Large intestine (tissue), 3 donors: ENCODE measurements at regions not wholly inside any gene's neighbourhood (a gene's known extent, or its start where the extent isn't known, plus 50 kb on each side); places are given as distances from the start of the nearest gene placed in this dataset.

ENCODE experiments used
- DNase-seq, 2 donors: peaks; one replicate each; pipeline versions ENCODE4 v3.0.0 to v3.0.0-alpha.2; 2013
- H3K27ac ChIP-seq: one replicate; pipeline ENCODE4 v1.5.1; 2013; ENCODE audit warnings: low read length
- H3K27me3 ChIP-seq: 2 replicates; pipeline ENCODE4 v1.6.1; 2013; ENCODE audit warnings: low read length; ENCODE audit not compliant: control insufficient read depth, insufficient read depth
- H3K36me3 ChIP-seq: 2 replicates; pipeline ENCODE4 v1.6.1; 2013; ENCODE audit warnings: low read length; ENCODE audit not compliant: control insufficient read depth, insufficient read depth
- H3K4me1 ChIP-seq: one replicate; pipeline ENCODE4 v1.6.1; 2013; ENCODE audit warnings: low read length; ENCODE audit not compliant: control insufficient read depth, insufficient read depth
- H3K4me3 ChIP-seq: one replicate; pipeline ENCODE4 v1.5.1; 2013; ENCODE audit warnings: low read length
- H3K9me3 ChIP-seq: one replicate; pipeline ENCODE4 v1.6.1; 2013; ENCODE audit warnings: mild to moderate bottlenecking, low read depth, low read length, moderate library complexity; ENCODE audit not compliant: control insufficient read depth
- WGBS: methylation state at CpG from one replicate; pipeline ENCODE4 v1.1.5; 2013; ENCODE audit warnings: low lambda C conversion rate; ENCODE audit not compliant: insufficient coverage; 5-methylcytosine and 5-hydroxymethylcytosine counted together

DNA sequence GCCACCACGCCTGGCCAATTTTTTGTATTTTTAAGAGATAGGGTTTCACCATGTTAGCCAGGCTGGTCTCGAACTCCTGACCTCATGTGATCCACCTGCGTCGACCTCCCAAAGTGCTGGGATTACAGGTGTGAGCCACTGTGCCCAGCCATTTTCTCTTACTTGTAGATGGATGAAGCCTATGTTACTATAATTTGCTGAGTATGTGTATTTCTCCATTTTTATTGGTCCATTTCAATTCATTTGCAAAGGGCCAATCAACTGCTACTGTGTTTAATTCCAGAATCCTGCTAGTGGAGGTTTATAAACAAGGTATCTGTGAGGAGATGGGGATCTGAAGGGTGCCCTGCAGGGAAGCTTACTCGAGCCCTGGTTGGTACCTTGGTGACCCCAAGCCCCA, 101.7 kb upstream of the MAX start:
- no CpG with 5 or more reads among the region's 5 CpGs for WGBS
- DNase-seq = no peak
- Histone ChIP-seq H3K27ac (no peak overlapping the region), H3K27me3 (no peaks in the 10 kb centered on the region), H3K36me3 (no peaks in the 10 kb centered on the region), H3K4me3 (no peak overlapping the region), H3K9me3 (no peaks in the 10 kb centered on the region), H3K4me1 (peaks cover 19% of the 10 kb centered on the region)

DNA sequence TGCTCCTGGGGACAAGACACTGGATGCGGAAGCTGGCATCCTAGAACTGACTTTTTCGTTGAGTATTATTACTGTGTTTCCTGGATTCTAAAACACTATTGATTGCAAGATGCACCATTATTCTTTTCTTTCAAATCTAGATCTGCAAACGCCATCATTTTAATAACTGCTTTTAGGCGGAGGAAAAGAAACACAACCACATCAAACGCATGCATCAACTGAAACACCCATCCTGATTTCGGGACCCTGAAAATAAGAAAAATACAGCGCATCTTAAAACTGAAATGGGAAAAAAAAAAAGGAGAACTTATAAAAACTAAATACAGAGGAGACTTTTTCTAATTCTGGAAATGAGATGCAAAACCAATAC, 103.7 kb upstream of the MAX start:
- Histone ChIP-seq H3K36me3 (no peaks in the 10 kb centered on the region), H3K27ac (no peak overlapping the region), H3K27me3 (no peaks in the 10 kb centered on the region), H3K9me3 (no peaks in the 10 kb centered on the region), H3K4me1 (peaks cover 19% of the 10 kb centered on the region), H3K4me3 (no peak overlapping the region)
- no peak for DNase-seq
- WGBS = 96% methylated on average over 4 of the region's 7 CpGs

DNA sequence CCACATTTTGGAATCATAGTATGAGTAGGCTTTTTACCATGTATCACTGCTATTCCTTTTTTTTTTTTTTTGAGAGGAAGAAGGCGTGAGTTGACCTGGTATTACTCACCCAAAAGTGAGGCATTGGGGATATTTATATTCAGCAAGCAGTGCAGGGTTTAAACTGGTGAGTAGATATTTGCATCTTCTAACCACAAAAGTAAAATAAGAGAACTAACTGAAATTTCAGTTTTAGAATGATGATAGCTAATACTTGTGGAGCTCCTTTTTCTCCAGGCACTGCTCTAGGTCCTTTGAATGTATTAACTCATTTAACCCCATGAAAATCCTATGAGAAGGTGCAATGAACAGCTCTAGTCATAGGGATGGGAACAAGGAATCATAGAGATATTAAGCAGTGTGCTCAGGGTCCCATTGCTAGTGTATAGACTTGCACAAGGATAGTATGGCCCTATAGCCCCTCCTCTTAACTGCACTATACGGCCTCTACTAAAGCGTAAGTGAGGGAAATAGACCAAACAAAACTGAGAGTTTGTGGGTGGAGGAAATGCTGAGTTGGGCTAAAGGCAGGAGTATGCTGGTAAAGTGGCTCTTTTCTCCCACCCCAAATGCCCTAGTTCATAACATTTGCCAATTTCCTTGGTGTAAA, 104.3 kb upstream of the MAX start:
- H3K36me3 ChIP-seq = no peaks in the 10 kb centered on the region
- no CpG with 5 or more reads among the region's 3 CpGs for WGBS
- no peak overlapping the region for H3K4me3 ChIP-seq
- H3K4me1 ChIP-seq = peaks cover 19% of the 10 kb centered on the region
- no peak for DNase-seq
- no peaks in the 10 kb centered on the region for H3K9me3 ChIP-seq
- no peaks in the 10 kb centered on the region for H3K27me3 ChIP-seq
- no peak overlapping the region for H3K27ac ChIP-seq

DNA sequence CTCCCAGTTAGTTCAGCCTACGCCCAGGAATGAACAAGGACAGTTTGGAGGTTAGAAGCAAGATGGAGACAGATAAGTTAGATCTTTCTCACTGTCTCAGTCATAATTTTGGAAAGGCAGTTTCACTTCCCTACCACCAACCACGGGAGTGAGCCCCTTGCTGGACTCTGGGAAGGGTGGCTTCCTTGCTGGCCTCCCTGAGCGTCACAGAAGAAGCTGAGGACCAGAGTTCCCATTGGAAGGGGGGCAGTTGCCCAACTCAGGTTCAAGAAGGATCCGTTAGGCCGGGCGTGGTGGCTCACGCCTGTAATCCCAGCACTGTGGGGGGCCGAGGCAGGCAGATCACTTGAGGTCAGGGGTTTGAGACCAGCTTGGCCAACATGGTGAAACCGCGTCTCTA, 106.2 kb upstream of the MAX start:
- H3K27me3 ChIP-seq = no peaks in the 10 kb centered on the region
- H3K9me3 ChIP-seq = no peaks in the 10 kb centered on the region
- no CpG with 5 or more reads among the region's 10 CpGs for WGBS
- H3K4me3 ChIP-seq = no peak overlapping the region
- DNase-seq = no peak
- no peaks in the 10 kb centered on the region for H3K36me3 ChIP-seq
- peaks cover 19% of the 10 kb centered on the region for H3K4me1 ChIP-seq
- peak overlapping the region; percentile 10 for H3K27ac ChIP-seq

DNA sequence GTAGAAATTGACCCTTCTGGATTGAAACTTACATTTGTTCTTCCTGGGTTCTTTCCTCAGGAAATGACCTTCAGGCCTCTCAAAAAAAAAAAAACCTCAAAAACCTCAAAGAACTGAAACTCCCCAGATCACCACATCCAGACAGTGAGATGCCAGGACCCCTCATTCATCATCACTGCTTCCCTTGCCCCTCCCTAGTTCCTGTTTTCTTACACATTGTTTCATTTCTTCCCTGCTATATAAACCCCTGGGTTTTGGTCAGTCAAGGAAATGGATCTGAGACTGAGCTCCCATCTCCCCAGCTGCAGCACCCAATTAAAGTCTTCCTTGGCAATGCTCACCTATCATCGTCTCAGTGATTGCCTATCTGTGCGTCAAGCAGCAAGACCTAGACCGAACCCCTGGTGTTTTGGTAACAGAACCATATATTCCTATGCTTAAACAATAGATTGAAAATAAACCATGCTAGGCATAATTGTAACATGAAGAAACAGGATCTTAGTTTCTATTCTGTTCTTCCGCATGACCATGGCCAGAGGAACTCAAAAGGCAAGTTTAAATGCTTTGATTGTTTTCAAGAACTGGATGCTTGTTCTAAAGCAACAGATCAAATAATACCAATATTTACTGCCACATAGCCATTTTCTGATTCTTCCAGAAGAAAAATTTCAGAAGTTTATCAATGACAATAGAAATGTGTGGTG, 108.0 kb upstream of the MAX start:
- Histone ChIP-seq H3K36me3 (no peaks in the 10 kb centered on the region), H3K4me3 (no peak overlapping the region), H3K27me3 (no peaks in the 10 kb centered on the region), H3K4me1 (peaks cover 14% of the 10 kb centered on the region), H3K27ac (no peak overlapping the region), H3K9me3 (no peaks in the 10 kb centered on the region)
- no CpG with 5 or more reads among the region's 4 CpGs for WGBS
- no peak for DNase-seq

DNA sequence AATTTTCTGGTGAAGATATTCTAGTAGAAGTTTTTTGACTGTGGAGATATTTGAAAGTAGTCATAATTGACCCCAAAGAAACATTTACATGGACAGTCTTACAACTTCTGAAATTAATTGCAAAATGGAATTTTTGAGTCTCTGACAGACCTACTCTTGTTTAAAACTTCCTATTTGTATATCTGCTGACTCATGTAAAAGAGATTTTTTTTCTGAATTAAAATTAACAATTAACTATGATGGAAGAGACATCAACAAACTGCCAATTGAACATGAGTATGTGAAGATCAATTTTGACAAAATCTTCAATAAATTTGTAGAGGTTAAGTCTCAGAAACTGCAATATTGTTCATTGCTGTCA, 108.5 kb upstream of the MAX start:
- DNase-seq = no peak
- no peaks in the 10 kb centered on the region for H3K36me3 ChIP-seq
- peaks cover 10% of the 10 kb centered on the region for H3K4me1 ChIP-seq
- no peak overlapping the region for H3K4me3 ChIP-seq
- H3K9me3 ChIP-seq = no peaks in the 10 kb centered on the region
- no peak overlapping the region for H3K27ac ChIP-seq
- no peaks in the 10 kb centered on the region for H3K27me3 ChIP-seq

DNA sequence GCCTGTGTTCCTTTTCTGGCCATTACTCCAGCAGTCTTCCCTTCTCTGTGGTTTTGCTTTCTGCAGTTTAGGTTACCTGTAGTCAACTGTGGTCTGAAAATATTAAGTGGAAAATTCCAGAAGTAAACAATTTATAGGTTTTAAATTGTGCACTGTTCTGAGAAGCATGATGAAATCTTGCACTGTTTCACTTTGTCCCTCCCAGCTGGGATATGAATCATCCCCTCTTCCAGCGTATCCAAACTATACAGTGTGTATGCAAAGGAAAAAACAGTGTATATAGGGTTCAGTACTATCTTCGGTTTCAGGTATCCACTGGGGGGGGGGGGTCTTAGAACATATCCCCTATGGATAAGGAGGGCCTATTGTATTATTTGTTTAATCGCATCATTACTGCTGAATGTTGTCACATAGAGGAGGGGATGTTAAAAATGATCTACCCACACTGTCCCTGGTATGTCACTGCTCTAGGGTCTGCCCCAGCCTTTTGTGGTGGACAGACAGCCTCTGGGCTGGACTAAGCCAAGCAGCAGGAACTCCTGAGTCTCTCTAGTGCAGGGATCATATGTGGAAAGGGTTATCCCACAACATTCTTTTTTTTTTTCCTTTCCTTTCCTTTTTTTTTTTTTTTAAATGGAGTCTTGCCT, 109.1 kb upstream of the MAX start:
- Histone ChIP-seq H3K9me3 (no peaks in the 10 kb centered on the region), H3K36me3 (no peaks in the 10 kb centered on the region), H3K27me3 (no peaks in the 10 kb centered on the region), H3K4me3 (no peak overlapping the region), H3K27ac (no peak overlapping the region), H3K4me1 (peaks cover 9% of the 10 kb centered on the region)
- DNase-seq = no peak
- WGBS = no CpG with 5 or more reads among the region's 3 CpGs

DNA sequence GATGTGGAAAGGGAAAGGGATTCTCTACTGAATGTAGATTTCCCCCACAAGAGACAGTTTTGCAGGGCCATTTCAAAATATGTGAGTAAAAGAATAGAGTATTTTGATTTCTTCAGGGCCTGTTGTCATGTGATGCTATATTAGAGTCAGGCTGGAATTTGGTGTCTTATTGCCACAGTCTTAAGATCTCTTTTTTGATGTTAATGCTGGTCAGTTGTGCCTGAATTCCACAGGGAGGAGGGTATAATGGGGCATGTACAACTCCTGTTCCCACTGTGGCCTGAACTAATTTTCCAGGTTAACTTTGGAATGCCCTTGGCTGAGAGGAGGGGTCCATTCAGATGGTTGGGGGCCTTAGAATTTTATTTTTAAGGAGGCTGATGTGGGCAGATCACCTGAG, 111.0 kb upstream of the MAX start:
- no peak overlapping the region for H3K4me3 ChIP-seq
- H3K36me3 ChIP-seq = no peaks in the 10 kb centered on the region
- H3K4me1 ChIP-seq = peaks cover 7% of the 10 kb centered on the region
- no peak for DNase-seq
- no peak overlapping the region for H3K27ac ChIP-seq
- no peaks in the 10 kb centered on the region for H3K9me3 ChIP-seq
- no peaks in the 10 kb centered on the region for H3K27me3 ChIP-seq

DNA sequence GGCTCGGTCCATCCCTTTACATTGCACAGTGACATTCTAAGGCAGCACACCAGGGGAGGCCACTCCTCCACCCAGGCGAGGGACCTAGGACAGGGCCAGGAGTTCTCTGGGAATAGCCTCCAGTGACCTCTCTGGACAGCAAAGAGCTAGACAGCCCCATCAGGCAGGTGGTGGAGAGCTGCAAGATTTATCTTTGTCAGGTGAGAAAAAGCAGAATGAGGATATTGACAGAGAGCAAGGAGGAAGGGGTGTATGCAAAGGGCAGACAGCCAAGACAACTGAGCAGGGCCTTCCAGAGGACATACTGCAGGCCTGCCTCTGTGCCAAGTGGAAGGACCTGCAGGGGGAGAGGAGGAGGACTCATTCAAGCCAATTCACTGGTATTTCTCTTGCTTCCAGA, 112.4 kb upstream of the MAX start:
- DNase-seq = no peak
- no CpG with 5 or more reads among the region's 2 CpGs for WGBS
- no peak overlapping the region for H3K27ac ChIP-seq
- H3K4me1 ChIP-seq = no peaks in the 10 kb centered on the region
- no peaks in the 10 kb centered on the region for H3K27me3 ChIP-seq
- H3K9me3 ChIP-seq = no peaks in the 10 kb centered on the region
- H3K36me3 ChIP-seq = no peaks in the 10 kb centered on the region
- H3K4me3 ChIP-seq = no peak overlapping the region

DNA sequence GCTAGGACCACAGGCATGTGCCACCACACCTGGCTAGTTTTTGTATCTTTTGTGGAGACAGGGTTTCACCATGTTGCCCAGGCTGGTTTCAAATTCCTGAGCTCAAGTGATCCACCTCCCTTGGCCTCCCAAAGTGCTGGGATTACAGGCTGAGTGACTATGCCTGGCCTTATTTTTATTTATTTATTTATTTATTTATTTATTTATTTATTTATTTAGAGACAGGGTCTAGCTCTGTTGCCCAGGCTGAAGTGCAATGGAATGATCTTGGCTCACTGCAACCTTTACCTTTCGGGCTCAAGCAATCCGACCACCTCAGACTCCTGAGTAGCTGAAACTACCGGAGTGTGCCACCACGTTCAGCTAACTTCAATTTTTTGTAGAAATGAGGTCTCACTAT, 117.0 kb upstream of the MAX start:
- H3K36me3 ChIP-seq = no peaks in the 10 kb centered on the region
- no peak overlapping the region for H3K27ac ChIP-seq
- no peak overlapping the region for H3K4me3 ChIP-seq
- no CpG with 5 or more reads among the region's 4 CpGs for WGBS
- no peaks in the 10 kb centered on the region for H3K9me3 ChIP-seq
- H3K27me3 ChIP-seq = no peaks in the 10 kb centered on the region
- no peak for DNase-seq
- H3K4me1 ChIP-seq = peaks cover 9% of the 10 kb centered on the region

DNA sequence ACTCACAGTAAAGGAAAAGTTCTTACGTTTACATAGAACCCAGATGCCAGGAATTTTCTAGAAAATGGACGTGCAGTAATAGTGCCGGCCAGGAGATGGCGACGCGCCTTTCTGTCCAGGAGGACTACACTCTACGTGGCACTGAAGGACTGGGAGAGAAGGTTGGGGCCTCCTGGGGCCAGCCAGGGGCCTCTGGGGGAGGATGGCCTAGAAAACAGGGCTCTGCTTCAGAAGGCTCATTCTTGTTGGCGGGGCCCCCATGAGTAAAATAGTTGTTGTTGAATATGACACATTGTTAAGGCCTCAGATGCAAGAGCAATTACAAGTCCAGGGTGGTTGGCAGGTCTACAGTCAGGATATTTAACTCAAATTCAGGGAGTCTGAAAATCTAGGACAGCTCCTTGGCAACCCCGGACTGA, 120.1 kb upstream of the MAX start:
- peak overlapping the region; percentile 43 for H3K27ac ChIP-seq
- DNase-seq = peak; percentile 40 to 77
- H3K4me1 ChIP-seq = peaks cover 35% of the 10 kb centered on the region
- no peak overlapping the region for H3K4me3 ChIP-seq
- H3K27me3 ChIP-seq = no peaks in the 10 kb centered on the region
- H3K9me3 ChIP-seq = no peaks in the 10 kb centered on the region
- no CpG with 5 or more reads among the region's 9 CpGs for WGBS
- no peaks in the 10 kb centered on the region for H3K36me3 ChIP-seq
